ENCODE measurements at regions not wholly inside any gene's neighbourhood (a gene's known extent, or its start where the extent isn't known, plus 50 kb on each side); places are given as distances from the start of the nearest gene placed in this dataset.

- TF ChIP-seq, protein P1, sequence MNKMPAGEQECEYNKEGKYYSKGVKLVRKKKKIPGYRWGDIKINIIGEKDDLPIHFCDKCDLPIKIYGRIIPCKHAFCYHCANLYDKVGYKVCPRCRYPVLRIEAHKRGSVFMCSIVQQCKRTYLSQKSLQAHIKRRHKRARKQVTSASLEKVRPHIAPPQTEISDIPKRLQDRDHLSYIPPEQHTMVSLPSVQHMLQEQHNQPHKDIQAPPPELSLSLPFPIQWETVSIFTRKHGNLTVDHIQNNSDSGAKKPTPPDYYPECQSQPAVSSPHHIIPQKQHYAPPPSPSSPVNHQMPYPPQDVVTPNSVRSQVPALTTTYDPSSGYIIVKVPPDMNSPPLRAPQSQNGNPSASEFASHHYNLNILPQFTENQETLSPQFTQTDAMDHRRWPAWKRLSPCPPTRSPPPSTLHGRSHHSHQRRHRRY (tag by site-specific recombination; IDR thresholded peaks at IDR 0.05): no peak
- TF ChIP-seq ZNF138 (tag by site-specific recombination; IDR thresholded peaks at IDR 0.05; ENCODE audit: borderline replicate concordance) (no peak), ZNF76 (tag by site-specific recombination; IDR thresholded peaks at IDR 0.05; ENCODE audit: borderline replicate concordance, low read depth) (no peak), TSHZ1 (tag by site-specific recombination; IDR thresholded peaks at IDR 0.05; ENCODE audit: borderline replicate concordance) (peak; percentile 76), ZNF24 (tag by site-specific recombination; IDR thresholded peaks at IDR 0.05) (no peak), ZNF23 (tag by site-specific recombination; IDR thresholded peaks at IDR 0.05; ENCODE audit: borderline replicate concordance) (no peak), ZNF324 (tag by site-specific recombination; IDR thresholded peaks at IDR 0.05) (peak; percentile 23; the same call in 1 of the 2 replicates), RBAK (tag by site-specific recombination; IDR thresholded peaks at IDR 0.05) (no peak), FEZF1 (tag by site-specific recombination; IDR thresholded peaks at IDR 0.05) (no peak), ZNF558 (tag by site-specific recombination; IDR thresholded peaks at IDR 0.05) (peak; percentile 64; the same call in 1 of the 2 replicates), ZNF830 (tag by site-specific recombination; IDR thresholded peaks at IDR 0.05; ENCODE audit: low read depth) (no peak), KLF1 (tag by site-specific recombination; IDR thresholded peaks at IDR 0.05) (no peak), ZNF311 (tag by site-specific recombination; IDR thresholded peaks at IDR 0.05; ENCODE audit: borderline replicate concordance) (no peak), KLF7 (tag by site-specific recombination; IDR thresholded peaks at IDR 0.05; ENCODE audit: borderline replicate concordance) (no peak), ZFP3 (tag by site-specific recombination; IDR thresholded peaks at IDR 0.05; ENCODE audit: low read depth) (no peak), ZBTB6 (tag by site-specific recombination; IDR thresholded peaks at IDR 0.05) (no peak), HOXD13 (CRISPR knock-in tag; IDR thresholded peaks at IDR 0.05; ENCODE audit: borderline replicate concordance) (no peak)
- TF ChIP-seq, protein P2, sequence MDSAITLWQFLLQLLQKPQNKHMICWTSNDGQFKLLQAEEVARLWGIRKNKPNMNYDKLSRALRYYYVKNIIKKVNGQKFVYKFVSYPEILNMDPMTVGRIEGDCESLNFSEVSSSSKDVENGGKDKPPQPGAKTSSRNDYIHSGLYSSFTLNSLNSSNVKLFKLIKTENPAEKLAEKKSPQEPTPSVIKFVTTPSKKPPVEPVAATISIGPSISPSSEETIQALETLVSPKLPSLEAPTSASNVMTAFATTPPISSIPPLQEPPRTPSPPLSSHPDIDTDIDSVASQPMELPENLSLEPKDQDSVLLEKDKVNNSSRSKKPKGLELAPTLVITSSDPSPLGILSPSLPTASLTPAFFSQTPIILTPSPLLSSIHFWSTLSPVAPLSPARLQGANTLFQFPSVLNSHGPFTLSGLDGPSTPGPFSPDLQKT (IDR thresholded peaks at IDR 0.05; ENCODE audit: borderline replicate concordance, low read depth, low read length): no peak
- TF ChIP-seq, protein P3, sequence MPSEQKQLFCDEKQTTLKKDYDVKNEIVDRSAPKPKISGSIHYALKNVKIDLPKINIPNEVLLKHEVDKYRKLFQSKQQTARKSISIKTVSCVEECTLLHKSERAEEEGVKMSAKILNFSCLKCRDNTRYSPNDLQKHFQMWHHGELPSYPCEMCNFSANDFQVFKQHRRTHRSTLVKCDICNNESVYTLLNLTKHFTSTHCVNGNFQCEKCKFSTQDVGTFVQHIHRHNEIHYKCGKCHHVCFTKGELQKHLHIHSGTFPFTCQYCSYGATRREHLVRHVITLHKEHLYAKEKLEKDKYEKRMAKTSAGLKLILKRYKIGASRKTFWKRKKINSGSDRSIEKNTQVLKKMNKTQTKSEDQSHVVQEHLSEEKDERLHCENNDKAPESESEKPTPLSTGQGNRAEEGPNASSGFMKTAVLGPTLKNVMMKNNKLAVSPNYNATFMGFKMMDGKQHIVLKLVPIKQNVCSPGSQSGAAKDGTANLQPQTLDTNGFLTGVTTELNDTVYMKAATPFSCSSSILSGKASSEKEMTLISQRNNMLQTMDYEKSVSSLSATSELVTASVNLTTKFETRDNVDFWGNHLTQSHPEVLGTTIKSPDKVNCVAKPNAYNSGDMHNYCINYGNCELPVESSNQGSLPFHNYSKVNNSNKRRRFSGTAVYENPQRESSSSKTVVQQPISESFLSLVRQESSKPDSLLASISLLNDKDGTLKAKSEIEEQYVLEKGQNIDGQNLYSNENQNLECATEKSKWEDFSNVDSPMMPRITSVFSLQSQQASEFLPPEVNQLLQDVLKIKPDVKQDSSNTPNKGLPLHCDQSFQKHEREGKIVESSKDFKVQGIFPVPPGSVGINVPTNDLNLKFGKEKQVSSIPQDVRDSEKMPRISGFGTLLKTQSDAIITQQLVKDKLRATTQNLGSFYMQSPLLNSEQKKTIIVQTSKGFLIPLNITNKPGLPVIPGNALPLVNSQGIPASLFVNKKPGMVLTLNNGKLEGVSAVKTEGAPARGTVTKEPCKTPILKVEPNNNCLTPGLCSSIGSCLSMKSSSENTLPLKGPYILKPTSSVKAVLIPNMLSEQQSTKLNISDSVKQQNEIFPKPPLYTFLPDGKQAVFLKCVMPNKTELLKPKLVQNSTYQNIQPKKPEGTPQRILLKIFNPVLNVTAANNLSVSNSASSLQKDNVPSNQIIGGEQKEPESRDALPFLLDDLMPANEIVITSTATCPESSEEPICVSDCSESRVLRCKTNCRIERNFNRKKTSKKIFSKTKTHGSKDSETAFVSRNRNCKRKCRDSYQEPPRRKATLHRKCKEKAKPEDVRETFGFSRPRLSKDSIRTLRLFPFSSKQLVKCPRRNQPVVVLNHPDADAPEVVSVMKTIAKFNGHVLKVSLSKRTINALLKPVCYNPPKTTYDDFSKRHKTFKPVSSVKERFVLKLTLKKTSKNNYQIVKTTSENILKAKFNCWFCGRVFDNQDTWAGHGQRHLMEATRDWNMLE (tag by site-specific recombination; conservative IDR thresholded peaks at IDR 0.05; ENCODE audit: low read depth): no peak
- TF ChIP-seq, protein P4, sequence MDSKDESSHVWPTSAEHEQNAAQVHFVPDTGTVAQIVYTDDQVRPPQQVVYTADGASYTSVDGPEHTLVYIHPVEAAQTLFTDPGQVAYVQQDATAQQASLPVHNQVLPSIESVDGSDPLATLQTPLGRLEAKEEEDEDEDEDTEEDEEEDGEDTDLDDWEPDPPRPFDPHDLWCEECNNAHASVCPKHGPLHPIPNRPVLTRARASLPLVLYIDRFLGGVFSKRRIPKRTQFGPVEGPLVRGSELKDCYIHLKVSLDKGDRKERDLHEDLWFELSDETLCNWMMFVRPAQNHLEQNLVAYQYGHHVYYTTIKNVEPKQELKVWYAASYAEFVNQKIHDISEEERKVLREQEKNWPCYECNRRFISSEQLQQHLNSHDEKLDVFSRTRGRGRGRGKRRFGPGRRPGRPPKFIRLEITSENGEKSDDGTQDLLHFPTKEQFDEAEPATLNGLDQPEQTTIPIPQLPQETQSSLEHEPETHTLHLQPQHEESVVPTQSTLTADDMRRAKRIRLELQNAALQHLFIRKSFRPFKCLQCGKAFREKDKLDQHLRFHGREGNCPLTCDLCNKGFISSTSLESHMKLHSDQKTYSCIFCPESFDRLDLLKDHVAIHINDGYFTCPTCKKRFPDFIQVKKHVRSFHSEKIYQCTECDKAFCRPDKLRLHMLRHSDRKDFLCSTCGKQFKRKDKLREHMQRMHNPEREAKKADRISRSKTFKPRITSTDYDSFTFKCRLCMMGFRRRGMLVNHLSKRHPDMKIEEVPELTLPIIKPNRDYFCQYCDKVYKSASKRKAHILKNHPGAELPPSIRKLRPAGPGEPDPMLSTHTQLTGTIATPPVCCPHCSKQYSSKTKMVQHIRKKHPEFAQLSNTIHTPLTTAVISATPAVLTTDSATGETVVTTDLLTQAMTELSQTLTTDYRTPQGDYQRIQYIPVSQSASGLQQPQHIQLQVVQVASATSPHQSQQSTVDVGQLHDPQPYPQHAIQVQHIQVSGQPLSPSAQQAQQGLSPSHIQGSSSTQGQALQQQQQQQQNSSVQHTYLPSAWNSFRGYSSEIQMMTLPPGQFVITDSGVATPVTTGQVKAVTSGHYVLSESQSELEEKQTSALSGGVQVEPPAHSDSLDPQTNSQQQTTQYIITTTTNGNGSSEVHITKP (tag by site-specific recombination; IDR thresholded peaks at IDR 0.05): no peak
- TF ChIP-seq, protein P5, sequence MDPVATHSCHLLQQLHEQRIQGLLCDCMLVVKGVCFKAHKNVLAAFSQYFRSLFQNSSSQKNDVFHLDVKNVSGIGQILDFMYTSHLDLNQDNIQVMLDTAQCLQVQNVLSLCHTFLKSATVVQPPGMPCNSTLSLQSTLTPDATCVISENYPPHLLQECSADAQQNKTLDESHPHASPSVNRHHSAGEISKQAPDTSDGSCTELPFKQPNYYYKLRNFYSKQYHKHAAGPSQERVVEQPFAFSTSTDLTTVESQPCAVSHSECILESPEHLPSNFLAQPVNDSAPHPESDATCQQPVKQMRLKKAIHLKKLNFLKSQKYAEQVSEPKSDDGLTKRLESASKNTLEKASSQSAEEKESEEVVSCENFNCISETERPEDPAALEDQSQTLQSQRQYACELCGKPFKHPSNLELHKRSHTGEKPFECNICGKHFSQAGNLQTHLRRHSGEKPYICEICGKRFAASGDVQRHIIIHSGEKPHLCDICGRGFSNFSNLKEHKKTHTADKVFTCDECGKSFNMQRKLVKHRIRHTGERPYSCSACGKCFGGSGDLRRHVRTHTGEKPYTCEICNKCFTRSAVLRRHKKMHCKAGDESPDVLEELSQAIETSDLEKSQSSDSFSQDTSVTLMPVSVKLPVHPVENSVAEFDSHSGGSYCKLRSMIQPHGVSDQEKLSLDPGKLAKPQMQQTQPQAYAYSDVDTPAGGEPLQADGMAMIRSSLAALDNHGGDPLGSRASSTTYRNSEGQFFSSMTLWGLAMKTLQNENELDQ (tag by site-specific recombination; IDR thresholded peaks at IDR 0.05; ENCODE audit: low read depth): no peak
These were observed 418.0 kb downstream of the LRATD1 start (continued) for GRCh38 chr2:15050483-15050882.

All from HEK293 (cell line).